Nucleus accumbens (tissue), 56 donors: ENCODE measurements at regions not wholly inside any gene's neighbourhood (a gene's known extent, or its start where the extent isn't known, plus 50 kb on each side); places are given as distances from the start of the nearest gene placed in this dataset.

Source experiments
- DNase-seq, 56 donors: peaks; one replicate each; lab custom pipeline; 2025; lab: John Stamatoyannopoulos, UW

DNA sequence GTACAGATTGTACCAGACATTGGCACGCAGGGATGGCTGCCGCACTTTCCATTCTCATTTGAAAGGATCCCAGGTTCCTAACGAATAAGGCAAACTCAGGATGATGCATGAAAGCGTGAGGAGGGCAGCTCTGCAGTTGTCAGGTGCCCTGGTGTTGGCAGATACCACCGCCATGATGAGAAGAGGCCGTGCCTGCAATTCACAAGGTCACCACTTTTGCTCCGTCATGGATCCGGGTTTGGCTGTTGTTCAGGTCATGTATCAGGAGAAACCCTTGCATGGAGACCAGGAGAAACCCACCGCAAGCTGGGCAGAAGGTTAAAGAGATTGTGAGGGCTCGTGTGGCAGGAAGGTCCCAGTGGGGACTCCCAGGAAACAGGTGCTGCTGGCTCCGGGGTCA is 233.2 kb downstream of the KLF6 start:
- DNase-seq = no peak

DNA sequence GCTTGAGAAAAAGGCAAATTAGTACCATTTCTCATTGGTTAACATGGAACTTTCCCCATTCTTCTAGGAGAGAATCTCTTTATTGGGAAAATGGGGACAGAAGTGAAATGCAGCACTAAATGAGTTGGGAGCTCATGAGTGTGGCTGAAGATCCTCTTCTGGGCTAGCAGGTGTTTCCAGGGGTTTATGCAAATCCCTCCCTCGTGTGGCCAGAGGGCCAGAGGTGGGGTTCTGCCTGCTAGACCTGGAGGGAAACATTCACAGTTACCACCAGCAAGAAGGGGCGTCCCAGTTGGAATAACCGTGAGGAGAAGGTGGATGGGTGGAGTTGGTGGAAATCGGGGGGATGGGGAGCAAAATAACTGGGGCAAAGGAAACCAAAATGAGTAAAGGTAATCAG is 235.9 kb downstream of the KLF6 start:
- no peak for DNase-seq

DNA sequence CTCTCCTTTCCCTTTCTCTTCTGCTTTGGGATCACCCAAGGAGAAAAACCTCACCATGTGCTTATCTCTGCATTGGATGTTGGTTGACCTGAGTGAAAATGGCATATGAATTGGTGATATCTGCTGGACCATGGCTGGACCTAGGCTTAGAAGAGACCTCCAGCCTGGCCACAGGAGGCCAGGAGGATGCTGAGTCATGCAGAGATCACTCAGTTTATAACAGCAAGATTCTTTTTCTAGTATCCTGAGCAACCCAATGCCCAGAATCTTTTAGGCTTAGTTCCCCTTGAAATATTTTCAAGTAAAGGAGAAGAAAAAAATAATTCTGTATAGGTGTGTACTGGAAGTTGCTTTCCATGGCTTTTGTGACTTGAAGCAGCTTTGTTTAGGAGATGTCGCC is 236.3 kb downstream of the KLF6 start:
- DNase-seq = no peak

DNA sequence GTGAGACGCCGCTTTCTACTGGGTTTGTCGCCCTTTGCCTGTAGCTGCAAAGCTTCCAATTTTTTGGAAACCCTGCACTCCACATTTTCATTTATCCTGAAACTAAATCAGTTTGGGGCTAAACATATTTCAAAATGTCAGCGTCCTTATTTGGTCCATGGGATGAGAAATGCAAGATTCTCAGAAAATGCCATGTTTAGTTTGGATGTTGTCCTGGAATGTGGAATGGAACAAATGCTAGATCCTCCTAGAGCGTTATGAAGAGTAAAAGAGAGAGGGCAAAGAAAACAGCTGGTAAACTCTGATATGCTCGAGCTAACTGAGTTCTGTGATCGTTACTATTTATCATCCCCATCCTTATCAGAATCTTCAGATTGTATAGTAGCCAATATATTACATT is 236.9 kb downstream of the KLF6 start:
- DNase-seq = no peak

DNA sequence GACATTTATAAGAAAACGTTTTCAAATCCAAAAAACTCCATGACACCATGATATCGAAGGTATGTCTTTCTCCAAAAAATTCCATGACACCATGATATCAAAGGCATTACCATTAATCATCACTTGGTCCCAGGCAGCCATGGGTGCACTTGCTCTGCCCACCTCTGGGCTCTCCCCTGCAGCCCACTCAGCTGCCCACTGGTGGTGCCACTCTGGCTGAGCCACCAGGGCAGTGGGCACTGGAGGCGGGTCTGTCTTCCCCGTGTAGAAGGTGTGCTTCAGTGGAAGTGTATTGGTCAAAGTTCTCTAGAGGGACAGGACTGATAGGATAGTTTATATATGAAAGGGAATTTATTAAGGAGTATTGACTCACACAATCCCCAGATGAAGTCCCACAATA is 240.4 kb downstream of the KLF6 start:
- no peak for DNase-seq

DNA sequence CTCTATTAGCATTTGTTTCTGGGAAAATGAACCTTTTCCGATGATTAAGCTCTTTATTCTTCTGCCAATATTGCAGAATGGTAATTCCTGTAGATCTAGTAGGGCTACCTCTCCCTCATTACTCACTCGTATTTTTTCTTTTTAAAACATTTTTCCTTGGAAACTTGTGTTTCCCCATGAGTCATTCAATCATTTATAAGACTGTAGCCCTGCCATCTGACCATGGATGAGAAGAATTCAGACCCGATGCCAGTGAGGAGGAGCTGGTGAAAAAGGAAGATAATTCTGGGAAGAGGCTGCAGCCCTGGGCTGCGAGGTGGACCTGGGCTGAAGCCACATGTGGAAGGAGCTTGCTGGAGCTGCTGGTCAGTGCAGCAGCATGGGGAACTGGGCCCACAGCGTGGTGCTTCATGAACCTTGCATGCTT is 242.8 kb downstream of the KLF6 start:
- DNase-seq = peak in 1 of 56 donors; percentile 2

DNA sequence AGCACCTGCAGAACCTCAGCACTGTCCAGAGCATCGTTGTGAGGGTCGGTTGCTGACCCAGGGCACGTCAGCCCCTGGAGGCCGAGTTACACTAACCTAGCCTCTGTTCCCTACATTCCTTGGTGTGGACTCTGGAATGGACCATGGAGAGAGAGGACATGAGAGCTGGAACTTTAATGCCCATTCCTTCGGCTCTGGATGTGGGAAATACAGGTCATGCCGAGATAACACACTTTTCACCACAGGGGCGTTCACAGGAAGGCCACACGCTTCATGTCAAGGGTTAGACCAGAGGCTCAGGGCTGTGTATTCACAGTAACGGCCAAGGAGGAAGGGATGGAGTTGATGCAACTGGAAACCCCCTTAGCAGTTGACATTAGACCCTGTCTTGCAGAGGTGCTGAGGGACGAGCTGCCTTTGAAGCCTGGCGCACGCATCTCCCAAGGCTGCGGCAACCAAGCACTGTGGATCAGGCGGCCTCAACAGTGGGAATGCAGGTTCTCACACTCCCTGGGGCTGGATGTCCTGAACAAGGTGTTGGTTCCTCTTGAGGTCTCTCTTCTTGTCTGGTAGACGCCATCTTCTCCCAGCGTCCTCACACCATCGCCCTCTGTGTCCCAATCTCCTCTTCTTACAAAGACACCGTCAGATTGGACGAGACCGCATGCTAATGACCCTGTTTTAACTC is 245.2 kb downstream of the KLF6 start:
- no peak for DNase-seq

DNA sequence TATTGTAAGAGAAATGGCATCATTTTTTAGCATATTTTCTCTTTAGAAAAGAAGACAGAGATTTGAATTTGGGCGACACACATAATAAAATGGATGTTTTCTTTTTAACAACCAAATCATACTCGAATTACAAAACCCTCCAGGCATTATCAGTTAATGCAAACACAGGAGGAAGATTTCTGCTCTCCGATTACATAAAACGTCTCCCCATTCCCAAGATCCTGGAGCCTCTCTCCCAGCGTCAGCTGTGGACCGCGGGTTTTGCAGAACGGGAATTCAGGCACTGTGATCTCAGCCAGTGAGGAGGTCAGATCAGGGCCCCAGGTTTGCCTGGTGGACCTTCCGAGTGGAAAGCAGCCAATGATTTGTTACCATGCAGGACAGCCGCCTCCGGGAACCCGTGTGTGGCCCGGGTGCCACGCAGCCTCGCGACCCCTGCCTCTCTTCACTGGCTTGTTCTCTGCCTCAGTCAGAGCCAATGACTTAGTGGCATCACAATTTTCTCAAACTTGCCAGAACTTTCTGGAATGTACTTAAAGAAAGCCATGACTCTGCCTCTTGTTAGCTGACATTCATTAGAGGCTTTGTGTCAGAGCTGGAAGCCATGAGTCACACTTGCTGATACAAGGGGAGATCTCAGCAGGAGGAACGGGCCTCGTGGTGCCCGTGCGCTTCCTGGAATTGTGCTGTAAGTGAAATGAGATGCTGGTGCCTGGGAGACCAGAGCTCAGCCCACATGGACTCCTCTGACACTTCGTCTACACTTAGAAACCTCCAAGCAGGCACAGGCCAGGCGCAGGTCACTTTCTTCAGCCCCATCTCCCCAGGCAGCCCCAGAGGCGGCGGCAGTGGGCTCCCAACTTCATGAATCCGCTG is 246.1 kb downstream of the KLF6 start:
- peak in 5 of 56 donors; percentile 20 to 41 (median 30) for DNase-seq

DNA sequence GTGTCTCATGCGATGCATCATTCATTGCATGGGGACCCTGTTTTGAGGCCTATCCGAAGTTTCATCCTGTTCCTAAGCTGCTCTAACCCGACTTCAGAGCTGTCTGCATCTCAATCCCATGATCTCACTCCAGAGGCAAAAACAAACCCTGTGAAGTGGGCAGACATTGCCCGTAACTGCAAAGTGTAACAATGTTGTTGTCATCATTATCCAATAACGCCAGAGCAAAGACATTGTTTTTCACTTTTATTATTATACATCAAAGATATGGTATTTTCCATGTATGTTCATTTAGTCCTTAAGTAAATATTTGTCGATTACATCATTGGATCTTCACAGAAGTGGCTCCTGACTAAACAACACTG is 246.7 kb downstream of the KLF6 start:
- DNase-seq = no peak

DNA sequence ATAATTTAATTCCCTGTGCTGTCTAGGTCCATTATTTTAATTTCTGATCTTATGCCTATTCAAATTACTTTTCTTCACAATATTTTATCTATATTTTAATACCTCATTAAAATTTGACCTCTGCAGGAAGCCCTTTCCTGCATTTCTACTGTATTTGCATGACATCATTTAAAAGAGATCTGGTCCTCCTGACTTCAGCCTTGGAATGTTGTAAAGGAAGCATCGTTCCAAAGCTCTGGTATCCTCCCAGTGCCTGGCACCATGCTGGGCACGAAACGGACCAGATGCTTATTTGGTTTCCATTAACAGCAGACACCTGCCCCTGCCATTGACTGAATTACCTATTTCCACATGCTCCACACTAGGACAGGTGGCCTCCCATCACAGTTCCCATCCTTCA is 247.5 kb downstream of the KLF6 start:
- DNase-seq = no peak

DNA sequence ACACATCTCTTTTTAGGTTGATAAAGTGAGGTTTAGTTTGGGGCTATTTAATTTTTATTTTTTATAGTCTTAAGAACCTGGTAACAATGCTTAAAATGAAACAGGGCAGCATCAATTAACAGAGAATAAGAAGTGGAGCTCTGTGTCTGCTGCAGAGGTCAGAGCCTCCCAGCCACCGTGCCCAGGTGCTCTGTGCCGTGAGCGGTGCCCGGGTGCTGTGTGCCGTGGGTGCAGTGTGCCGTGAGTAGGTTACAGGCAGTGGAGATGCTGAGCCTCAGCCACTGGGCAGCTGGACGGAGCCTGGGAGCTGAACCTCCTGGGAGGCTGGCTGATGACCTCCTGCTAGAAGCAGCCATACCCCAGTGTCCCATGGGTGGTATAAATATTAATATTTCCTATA is 250.0 kb downstream of the KLF6 start:
- DNase-seq = no peak

DNA sequence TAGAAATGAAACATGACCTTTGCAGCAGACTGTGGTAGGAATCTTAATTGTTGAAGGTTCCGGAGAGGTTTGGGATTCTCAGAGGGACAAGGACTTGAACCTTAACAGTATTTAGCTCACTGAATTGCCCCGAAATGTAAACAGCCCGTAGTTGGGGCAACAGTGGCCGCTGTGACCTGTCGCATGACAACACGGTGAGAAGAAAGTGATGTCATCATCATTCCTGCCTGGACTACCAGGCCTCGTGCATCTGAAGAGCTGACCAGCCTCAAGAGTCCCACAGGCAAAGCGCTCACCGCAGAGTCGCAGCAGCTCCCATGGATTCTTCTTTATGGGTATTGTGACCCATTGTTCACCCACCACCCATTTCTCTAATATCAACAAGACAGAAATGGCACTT is 250.6 kb downstream of the KLF6 start:
- no peak for DNase-seq

DNA sequence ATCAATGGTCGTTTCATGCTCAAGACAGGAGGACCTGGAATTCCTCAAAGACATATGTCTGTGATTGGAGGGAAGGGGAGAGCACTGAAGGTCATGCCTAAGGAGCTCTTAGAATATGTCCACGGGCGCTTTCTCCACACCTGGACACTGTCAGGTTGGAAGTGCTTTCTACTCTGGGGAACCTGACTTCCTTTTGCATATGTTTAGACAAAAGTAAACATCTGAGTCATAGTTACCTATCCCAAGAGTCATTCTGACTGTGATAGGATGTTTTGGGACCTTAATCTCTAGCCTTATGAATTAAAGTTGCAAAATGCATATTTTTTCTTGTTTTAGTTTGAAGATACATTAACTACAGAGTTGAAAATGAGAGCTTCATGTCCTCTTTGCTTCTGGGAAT is 251.7 kb downstream of the KLF6 start:
- no peak for DNase-seq

DNA sequence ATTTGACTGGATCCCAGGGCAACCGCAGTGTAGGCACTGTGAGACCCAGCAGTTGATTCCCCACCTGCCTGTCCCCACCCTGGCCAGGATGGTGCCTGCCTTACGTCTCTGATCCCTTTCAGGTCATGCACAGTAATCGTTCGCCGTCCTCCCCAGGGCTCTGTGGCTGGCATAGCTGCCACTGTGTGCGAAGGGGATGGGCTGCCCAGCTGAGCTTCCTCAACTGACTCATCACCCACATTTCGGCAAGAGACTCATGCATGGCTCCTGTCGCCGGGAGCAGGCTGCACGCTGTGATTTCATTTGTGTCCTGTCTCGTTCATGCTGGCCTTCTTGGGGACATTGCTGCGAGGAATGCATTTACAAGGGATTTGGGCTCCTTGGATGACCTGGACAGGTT is 252.4 kb downstream of the KLF6 start:
- DNase-seq = no peak

DNA sequence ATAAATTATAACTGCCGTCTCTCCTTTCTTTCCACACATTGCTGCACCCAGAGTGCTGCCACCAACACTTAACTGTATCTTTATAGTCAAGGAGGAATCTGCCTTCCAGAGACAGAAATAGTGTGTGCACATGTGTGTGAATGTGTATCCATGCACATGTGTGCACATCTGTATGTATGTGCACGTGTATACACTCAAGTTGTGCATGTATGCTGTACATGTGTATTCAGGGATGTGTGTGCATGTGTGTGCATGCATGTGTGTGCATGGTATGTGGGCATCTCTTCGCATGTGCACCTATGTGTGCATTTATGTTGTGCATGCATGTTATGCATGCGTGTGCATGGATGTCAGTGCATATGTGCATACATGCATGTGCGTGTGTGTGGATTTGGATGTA is 253.3 kb downstream of the KLF6 start:
- no peak for DNase-seq

DNA sequence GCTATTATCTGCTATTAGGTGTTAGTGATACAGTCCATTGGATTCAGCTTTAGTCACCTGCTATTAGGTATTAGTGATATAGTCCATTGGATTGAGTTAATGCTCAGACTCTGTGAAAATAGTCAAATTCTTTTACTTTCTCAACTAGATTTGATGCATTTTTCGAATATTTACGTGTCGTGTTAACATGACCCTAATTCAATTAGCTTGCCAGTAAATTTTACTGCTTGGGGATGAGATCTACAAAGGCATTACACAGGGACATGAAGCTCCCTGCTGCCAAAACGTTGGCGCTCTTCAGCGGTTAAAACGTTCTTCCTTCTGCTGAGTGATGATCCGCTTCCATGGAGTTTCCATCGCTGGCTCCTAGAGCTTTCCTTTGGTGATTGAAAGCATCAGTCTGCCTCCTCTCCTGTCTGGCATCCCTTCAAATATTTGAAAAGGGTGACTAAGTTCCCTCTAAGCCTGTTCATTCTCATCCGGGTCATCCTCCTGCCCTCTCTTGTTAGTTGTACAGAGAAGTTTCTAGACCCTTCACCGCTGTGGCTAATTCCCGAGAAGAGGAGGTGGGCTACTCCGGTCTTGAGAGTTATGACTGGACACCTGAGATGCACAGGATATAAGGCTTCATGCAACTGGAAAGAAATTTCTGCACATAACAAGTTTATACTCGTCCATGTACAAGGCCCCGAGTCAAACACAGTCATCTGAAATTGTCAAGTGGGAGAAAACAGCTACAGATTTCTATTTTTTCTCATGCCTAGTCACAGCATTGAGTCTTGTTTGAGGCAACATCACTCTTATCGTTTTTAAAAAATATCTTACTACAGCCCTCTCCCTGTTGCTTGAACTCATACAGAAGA is 254.0 kb downstream of the KLF6 start:
- DNase-seq = no peak

DNA sequence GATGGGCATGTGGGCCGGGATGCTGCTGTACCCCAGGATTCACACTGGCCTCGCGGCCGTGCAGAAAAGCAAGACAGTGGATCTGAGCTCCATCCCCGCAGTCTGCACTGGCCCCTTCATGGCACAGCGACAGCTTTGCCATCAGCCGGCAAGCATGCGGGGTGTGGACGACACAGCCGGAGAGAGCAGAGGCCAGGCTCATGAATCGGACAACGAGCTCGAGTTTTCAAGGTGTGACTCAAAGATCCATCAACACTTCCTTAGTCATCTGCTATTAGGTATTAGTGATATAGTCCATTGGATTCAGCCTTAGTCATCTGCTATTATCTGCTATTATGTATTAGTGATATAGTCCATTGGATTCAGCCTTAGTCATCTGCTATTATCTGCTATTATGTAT is 254.7 kb downstream of the KLF6 start:
- no peak for DNase-seq

DNA sequence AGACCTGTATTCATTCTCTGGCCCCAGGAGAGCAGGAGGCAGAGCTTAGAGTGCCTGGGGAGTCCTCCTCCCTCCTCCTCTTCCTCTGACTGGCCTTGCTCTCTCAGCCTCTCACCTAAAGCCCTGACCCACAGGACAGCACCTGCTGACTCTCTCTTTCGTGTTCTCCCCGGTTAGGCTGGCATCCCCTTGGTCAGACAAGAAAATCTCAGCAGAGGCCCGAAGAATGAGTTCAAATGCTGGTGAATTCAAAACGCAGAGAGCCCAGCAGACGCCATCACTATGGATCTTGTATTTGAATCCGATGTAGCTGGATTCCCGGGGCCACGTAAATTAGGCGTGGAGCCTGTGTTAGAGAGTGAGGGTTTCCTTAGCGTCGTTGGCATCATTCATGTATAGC is 255.3 kb downstream of the KLF6 start:
- DNase-seq = no peak

DNA sequence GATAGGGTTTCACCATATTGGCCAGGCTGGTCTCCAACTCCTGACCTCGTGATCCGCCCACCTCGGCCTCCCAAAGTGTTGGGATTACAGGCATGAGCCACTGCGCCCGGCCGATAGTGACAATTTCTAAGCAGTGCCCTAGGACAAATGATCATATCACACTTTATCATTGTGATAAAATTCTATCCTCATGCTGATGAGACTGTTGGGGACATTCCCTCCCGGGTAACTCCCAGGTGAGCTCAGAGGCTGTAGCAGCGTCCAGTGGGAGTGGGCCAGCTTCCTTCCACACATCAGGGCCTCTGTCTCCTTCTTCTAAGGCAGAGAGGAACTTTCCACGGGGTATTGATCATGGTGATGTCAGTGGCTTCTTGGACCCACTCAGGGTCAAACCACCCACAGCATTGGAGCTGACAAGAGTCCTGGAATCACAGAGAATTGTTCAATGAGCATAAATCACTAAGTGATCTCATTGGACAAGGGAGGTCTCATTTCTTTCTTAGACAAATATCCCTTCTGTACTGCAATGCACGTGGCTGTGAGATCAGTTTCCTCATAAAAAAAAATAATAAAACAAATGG is 256.1 kb downstream of the KLF6 start:
- DNase-seq = no peak

DNA sequence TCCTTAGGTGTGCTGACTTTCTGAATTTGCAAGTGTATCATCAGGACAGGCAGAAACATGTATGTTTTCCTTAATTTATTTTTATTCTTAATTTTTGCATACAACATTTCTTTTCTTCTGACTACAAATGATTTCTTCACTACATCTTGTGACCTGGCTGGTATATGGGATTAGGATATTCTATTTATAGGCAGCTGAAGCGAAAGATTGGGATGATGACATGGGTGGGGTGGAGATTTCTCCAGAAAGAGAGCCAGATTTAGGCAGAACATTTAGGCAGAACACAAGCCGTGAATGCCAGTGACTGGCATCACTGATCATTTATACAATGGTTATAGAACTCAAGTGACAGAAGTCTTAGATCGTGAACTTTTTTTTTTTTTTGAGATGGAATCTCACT is 256.7 kb downstream of the KLF6 start:
- DNase-seq = no peak

DNA sequence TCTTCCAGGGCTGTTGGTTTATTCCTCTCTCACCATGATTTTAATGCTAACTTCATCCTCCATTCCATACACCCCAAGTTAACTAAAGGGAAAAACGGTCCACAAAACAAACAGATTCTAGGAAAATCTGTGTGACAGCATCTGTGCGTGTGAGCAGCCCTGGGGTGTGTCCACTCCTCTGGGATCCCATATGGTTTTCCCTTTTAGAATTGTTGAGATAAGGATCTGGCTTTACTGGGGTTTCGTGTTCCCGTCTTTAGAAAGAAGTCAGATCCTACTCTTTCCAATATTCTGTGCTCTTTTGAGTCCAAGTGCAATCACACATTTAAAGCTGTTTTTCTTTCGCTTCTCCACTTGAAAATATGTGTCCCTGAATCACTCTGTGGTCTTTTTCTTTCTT is 257.1 kb downstream of the KLF6 start:
- no peak for DNase-seq
